ENCODE measurements at regions not wholly inside any gene's neighbourhood (a gene's known extent, or its start where the extent isn't known, plus 50 kb on each side); places are given as distances from the start of the nearest gene placed in this dataset.

DNA sequence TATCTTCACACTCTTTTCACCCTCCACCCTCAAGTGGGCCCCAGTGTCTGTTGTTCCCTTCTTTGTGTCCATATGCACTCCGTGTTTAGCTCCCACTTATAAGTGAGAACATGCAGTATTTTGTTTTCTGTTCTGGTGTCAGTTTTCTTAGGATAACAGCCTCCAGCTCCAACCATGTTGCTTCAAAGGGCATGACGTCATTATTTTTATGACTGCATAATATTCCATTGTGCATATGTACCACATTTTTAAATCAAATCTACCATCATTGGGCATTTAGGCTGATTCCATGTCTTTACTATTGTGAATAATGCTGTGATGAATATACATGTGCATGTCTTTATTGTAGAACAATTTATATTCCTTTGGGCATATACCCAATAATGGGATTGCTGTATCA lies 140.3 kb downstream of the LYPLAL1 start:
- DNase-seq (ENCODE audit: low spot score) = no peak

DNA sequence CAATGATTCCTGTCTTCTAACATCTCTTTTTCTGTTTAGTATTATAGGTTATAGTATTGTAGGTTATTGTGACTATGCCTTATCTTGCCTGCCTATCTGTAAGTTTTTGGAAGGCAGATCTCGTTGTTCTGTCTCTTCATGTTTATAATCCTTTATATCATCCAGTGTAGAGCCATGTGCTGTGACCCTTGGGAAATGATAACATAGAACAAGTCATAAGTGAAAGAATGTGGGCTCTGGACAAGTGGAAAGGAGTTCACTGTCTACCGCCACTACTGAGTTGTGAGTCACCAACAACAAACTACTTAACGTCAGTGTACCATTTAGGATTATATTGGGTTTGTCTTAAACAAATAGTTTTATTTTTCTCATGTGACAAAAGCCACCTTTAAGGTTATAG lies 139.3 kb downstream of the LYPLAL1 start:
- DNase-seq (ENCODE audit: low spot score) = no peak

DNA sequence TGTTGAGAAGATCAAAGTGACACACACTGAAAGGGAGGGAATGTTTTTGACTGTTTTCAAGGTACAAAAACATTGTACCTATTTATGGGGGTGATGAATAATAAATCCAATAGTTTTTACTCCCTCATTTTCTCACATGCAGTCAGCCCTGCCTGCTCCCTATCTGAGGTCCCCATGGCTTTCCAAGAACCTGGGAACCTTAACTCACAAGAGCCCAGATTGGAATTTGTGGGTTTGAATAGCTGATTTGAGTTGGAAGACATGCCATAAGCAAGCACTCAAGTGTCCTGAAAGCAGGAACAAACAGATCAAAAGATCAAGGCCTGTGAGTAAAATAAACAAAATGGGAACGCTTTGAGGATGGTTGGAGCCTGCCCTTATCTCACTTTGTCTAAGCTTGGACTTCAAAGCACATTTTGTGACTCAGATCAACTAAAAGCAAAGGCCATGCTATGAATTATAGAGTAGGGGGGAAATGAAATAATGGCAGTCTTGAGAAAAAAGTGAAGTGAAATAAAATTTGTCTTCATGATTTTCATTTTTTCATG lies 136.6 kb downstream of the LYPLAL1 start:
- DNase-seq (ENCODE audit: low spot score) = no peak

DNA sequence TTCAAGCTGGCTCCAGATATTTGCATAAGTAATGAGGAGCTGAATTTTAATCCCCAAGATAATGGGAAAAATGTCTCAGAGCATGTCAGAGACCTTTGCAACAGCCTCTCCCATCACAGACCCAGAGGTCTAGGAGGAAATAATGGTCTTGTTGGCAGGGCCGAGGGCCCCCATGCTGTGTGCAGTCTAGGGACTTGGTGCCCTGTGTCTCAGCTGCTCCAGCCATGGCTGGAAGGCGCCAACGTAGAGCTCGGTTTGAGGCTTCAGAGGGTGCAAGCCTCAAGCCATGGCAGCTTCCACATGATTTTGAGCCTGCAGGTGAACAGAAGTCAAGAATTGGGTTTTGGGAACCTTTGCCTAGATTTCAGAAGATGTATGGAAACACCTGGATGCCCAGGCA lies 134.7 kb downstream of the LYPLAL1 start:
- DNase-seq (ENCODE audit: low spot score) = no peak

DNA sequence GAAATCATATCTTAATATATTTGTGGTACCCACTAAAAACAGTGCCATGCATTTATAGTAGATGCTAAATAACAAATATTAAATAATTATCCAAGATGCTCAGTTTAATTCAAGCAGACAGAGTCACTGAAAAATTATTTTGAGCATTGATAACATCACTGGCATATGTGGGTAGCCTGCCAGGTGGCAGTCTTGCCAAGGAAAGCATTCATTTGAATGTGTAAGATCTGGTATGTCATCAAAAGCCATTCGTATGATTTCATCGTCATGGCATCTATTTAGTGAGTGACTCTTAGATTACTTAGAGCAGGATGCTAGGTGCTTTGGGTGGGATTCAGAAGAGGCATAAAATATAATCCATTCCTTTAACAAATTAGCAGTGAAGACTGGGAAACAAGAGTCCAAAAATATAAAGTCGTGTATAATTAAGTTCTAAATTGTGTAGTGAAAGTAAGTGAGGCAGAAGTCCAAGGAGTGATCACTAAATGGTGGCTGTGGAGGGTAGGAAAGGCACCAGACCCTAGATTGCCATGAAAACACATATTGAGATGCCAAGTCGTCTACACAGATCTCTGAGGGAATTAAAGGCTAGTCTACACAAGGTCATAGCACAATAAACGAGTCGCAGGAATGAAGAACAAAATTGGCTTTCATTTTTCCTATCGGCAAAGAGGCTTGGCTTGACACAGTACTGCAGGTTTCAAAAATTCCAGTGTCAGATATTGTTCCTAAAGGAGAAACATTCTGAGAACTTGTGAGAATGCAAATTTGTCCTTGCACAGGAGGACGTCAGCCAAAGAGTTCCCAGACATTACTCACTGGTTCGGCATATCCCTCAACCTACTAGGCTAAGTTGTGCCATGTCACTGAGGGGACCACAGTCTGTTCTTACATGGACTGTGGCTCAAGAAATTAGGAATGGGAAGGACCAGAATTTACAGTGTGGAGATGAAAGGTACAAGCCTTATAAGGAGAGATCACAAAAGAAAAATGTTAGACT lies 130.8 kb downstream of the LYPLAL1 start:
- no peak for DNase-seq (ENCODE audit: low spot score)

DNA sequence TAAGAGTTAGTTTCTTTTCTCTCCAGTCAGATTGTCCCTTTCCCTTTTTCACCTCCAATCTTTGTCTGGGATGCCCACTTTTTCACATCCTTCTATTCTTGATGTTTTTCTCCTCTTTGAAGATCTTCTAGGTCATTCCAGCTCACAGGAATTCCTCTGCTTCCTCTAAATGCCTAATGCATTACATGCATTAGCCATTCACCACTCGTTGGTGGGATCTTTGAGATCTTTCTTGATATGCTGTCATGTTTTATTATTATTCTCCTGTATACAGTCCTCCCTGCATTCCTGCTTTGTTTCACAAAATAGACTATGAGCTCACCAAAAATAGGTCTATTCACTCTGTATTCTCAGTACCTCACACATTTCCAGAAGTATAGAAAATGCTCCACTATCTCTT lies 129.0 kb downstream of the LYPLAL1 start:
- no peak for DNase-seq (ENCODE audit: low spot score)

DNA sequence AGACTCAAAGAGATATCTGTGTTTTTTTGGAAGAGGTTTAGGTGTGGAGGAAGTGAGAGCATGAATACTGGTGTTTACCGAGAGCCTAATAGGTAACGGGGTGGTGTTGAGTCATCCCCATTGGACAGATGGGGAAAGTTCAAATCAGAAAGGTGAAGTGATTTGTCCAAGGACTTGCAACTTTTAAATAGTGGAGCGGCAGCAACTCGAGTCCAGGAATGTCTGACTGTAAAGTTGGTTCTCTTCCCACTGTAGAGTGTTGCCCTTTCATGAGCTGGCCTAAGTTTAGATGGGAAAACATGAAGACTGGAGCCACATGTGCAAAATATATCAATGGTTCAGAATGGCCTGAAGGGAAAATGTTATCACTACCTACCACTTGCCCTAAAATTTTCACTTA lies 125.7 kb downstream of the LYPLAL1 start:
- DNase-seq (ENCODE audit: low spot score) = no peak

DNA sequence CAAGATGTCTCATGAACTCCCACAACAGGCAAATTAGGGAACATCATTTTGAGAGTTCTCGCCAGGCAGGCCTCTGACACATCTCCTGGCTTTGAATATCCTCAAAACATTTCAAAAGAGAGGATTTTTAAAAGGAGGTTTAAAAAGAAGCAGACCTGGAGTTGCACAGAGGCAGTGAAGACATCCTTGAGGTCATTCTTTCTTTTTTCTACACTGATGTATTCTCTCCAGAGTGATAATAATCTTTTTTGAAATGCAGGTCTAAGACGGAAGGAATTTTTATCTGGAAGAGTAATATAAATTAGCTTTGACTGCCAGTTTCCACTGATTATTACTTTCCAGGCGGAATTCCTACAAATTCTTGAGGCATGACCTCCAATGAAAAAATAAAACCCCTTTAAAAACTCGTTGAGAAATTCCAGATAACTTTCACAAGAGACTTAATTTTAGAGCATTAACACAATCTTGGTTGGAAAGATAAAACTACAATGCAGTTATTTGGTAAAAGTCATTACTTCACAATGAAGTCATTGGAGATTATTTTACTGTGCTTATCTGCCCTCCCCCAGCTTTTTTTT lies 125.0 kb downstream of the LYPLAL1 start:
- no peak for DNase-seq (ENCODE audit: low spot score)

DNA sequence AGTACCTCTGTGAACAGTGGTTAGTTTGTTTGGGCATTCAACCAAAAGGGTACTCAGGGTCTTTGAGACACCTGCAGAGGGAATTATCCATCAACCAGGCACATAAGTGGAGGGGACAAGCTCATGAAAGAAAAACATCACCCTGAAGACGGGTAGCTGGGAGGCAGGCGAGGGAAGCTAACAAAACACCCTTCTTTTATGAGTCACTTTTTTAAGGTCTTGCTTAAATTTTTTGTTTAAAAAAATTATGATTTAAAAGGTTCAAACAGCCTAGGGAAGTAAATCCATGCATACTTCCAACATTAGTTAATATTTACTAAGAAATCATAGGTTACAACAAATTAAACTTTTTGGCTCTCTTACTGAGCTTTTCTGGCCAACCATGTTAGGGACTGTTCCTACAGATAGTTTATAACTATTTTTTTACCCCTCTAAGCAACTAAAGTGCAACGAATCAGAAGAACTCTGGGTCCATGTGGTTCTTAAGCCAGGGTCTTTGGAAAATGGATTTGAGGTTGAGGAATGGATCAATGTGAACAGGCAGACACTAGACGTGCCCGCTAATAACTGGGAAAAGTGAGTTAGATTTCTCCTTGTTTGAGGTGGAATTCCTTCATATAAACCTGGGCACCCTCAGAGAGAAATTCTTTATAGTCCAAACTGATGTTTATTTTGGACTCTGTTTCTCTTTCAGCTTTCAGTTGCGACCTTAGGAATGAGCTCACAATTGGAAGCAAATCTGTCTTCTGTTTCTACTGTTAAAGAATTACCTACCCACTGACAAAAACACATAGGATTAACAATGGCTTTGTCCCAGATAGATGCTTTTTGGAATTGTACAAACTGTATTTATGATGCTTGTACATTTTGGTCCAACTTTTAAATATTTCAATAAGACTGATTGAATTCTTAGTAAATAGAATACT lies 123.0 kb downstream of the LYPLAL1 start:
- no peak for DNase-seq (ENCODE audit: low spot score)

DNA sequence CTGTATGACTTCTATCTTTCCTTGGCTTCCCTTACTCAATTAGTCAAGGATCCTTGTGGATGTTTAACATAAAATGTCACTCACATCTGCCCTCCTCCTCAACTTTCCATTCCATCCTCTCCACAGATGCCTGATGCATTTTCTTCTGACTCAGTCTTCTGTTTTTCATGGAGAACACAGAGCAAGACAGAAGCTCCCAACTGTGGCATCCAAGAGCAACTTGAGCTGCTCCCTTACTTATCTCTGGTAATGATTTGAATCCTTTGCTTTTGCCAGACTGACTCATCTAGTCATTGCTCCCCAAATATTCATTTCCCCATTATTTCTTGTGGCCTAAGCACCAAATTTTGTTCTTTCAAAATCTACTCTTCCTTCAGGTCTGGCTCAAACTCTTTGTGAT lies 120.6 kb downstream of the LYPLAL1 start:
- no peak for DNase-seq (ENCODE audit: low spot score)

DNA sequence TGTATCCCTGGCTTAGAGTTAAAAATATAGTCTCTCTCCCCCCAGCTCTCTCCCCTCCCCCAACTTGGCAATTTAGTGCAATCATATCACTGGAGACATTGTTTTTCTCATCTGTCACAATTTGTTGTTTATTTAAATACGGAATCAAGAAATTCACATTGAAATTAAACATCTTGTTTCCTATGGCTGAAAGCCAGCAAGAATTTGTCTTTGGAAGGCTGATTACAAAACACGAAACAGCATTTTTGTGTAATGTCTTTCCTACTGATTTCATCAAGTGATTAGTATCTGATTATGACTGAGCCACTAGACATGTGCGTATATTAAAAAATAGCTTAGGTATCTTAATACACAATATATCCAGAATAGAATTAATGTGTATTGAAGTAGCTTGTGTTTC lies 119.7 kb downstream of the LYPLAL1 start:
- no peak for DNase-seq (ENCODE audit: low spot score)

DNA sequence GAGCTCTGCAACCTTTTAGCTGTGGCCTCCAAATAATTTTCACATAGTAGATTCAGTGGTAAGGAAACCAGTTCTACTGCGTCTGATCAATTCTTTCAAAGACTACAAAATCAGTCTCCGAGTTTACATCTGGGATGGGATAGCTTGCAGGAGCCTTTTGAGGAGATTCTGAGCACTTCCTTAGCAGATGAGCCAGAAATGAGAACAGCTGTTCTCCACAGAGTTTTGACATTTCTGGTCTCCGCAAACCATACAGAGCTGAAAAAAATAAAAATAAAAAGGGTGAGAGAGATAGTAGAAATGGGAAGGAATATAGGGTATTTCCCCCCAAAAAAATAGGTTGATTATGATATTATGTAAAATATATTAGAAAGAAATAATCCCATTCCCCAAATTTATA lies 119.3 kb downstream of the LYPLAL1 start:
- no peak for DNase-seq (ENCODE audit: low spot score)

DNA sequence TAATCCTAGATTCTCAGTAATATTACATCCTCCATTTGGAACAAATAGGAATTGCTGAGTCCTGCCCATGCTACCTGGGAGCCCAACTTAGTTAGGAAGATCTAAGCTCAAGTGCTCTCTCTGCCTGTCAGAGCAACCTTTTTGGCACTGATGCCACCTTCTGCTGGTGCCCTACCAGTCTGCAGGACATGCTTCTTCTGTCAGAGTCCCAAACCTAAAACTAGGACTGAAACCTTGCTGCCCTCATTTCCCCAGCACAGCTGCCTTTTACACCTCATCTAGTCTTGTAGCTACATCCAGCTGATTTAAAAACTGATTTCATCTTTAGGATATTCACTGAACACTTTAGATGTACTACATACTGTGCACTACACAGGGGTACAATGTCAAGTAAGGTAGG lies 118.7 kb downstream of the LYPLAL1 start:
- no peak for DNase-seq (ENCODE audit: low spot score)

DNA sequence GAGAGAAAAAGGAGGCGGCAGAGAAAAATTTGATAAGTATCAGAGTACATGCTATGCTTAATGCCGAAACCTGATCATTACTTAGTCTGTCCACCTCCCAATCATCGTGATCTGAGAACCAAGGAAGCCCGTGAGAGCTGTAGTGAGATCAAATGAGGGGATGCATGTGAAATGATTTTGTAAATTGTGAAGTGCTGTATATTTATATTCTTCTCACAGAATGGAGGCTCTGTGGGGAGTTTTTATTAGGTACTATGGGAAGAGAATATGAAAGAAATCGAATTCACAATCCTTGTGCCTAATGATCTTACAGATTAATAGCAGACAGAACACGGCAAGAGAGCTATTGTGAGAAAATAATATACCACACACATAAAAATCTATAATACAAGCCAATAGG lies 115.5 kb downstream of the LYPLAL1 start:
- DNase-seq (ENCODE audit: low spot score) = no peak

DNA sequence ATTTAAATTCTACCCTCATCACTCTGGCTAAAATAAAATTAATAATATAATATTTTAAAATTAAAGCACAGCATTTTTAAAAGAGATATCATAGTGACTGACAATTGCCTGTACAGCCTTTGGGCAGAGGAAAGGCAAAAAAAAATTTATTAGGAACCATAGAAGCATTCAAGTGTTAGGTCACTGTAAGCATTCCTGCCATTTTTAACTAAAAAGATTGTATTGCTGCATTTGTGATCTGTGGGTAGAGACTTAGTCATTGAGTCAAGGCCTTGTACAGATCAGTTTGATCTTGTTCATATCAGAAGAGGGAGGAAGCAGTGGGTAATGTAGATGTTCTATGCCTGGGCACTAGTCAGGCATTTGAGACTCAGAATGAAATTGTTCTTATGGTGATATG lies 109.9 kb downstream of the LYPLAL1 start:
- no peak for DNase-seq (ENCODE audit: low spot score)

DNA sequence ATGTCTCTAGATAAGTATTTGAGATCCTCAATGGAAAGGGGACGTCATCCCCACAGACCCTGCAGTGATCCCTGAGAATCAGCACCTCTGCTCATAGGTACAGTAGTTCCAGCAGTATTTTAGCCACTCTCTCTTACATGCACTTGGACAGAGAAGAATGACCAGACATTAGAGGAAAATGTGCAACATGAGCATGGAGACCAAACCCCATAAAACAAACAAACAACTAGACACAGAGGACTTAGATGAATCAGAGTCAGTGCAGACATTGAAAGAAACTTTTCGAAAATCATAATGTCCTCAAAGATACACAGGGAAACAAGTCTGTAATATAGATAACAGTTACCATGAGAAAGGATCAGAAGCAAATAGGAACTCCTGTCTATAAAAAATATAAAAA lies 108.2 kb downstream of the LYPLAL1 start:
- DNase-seq (ENCODE audit: low spot score) = no peak

DNA sequence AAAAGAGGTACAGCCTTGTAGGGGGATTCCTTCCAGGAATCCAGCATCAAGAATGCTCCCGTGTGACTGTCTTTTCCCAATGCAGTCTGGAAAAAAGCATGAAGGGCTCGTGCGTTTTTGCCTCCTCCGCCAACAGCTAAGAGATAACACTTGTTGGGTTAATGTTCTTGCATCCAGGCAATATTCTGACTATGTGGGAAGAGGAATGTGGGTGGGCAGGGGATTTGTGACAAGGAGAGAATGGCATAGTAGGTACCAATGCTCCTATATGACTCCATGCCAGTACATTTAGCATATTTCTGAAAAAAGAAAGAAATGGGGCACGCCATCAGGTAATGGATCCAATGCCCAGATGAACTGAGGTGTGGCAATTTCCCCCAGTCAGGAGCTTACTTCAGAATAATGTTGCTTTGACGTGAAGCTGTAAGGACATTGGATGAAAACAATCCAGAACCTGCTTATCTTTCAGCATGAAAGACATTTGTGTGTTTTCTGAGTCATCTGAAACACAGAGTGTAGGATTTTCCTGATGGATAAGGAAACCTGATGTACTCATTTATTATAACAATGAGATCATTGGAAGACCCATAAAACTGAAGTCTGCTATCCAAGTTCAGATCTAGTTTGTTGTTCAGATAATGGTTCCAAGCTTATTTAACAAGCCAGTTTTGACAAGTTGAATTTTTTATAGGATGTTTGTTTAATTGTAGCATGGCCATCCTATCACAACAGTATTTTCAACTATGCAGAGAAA lies 105.5 kb downstream of the LYPLAL1 start:
- DNase-seq (ENCODE audit: low spot score) = no peak

DNA sequence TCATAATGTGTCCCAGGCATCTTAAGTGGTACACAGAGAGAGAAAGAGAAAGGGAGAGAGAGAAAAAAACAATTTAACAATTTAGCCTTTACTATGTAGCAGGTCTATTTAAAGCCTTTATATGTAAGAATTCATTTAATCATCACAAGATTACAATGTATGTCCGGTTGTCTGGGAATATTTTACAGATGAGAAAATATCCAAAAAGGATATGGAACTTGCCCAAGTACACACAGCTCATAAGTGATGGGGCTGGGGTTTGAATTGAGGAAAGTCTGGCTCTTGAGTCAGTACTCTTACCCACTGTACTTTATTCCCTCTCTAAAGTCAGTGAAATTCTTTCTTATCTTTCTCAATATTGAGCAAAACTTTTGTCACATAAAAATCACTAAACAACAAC lies 104.6 kb downstream of the LYPLAL1 start:
- no peak for DNase-seq (ENCODE audit: low spot score)

DNA sequence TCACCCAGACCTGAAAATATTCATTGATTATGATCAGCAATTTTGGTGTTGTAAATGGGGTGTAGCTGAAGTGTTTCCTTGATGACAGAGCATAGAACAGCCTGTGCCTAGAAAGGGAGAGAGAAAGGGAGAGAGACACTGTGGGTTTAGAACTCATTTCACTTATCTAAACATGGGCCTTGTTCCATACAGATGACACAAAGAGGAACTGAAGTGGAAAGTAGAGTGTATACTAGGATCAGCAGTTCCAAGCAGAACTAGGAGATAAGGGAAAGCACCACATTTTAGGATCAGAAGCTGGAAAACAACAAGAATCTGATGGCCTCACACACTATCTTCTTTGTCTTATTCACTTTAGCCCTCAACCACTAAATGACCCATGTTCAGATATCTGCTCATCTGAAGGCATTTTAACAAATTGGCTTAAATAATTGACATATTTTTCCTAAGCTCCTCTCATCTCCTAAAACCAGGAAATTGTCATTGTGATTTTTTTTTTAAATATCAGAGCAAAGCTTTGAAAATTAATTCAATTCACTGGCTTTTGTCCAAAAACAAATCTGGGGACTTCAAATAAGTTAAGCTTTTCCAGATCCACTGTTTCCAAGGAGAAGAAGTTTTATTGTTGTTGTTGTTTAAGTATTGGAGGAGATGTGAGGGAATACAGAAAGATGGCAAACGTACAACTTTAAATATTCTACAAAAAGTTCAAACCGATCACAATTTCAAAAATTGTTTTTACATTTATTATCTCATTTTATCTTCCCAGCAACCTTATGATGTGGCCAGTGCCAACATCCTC lies 103.8 kb downstream of the LYPLAL1 start:
- DNase-seq (ENCODE audit: low spot score) = no peak

DNA sequence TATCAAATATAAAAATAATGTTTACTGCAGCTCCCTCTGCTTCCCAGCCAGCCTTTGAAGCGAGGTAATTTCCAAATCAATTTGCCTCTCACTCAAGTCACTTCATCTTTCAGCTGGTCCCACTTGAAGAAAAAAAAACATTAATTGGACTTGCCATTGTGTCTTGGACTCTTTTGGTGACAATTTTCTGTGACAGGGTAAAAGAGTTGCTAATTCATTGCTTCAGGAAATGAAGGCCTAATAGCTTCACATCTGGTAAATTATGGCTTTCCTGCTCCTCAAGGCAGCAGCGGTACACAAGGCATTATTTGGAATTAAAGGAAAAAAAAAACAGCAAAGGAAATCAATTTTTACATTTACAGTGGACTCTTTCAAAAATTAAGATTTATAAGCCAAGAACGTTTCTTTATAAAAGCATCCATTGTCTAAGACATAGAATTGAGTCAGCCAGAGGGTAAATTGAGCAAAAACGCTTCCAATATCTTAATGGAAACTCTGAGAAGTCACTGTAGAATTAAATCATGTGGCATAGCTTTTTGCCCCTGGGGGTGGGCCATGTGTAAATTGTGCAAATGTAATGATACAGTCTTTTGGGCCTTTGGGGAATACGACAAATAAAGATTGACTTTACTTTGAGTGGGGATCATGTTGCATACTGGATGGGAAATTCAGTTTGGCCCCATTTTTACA lies 102.5 kb downstream of the LYPLAL1 start:
- no peak for DNase-seq (ENCODE audit: low spot score)

Data from pons (tissue), 1 donor.